Kidney tubule cell (primary cell): ENCODE measurements at regions not wholly inside any gene's neighbourhood (a gene's known extent, or its start where the extent isn't known, plus 50 kb on each side); places are given as distances from the start of the nearest gene placed in this dataset.
"Not testable (repeated sequence)": the region's sequence is repeated elsewhere in the genome, so short reads cannot be mapped to it uniquely, and the experiment has no call there.

Source experiments
- DNase-seq: peaks from one replicate; pipeline ENCODE4 v3.0.0-alpha.2; 2018; ENCODE audit warnings: low spot score

GRCh38 chr4:73671348-73671747 lies 51.1 kb upstream of the RASSF6 start:
- DNase-seq, result not testable (repeated sequence)

DNA sequence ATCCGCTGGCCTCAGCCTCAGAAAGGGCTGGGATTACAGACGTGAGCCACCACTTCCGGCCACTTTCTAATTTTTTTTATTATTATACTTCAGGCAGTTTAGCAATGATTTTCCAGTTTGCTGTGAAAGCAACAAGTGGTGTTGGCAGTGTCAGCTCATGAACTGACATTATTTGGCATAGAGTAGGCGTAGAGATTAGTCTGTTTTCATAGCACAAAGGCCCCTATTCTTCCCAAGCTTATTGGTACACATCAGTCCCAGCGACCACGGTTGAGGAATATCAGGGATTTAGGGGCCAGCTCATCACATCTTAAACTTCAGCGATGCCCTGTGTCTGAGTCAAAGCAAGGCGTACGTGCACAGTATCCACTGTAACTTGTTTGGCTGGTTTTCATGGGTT lies 53.0 kb upstream of the RASSF6 start:
- DNase-seq, result no peak

GRCh38 chr4:73674451-73674919 lies 54.2 kb upstream of the RASSF6 start:
- peak; percentile 13 for DNase-seq

DNA sequence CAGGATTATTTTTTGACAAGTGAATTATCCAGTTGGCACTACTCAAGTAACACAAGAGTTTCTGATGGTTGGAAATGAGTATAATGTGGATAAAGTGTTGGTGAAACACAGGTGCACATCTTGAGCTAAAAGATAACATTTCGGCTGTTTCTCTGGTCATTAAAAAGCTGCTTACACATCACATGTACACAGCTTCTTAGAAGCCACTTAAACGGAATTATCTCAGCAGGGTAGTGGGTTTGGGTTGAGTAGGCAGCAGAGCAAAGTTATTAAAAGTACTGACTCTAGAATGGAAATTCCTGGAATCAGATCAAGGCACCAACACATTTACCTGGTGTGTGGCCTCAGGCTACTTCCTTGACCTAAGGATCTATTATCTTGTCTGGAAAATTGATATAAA lies 55.4 kb upstream of the RASSF6 start:
- peak; percentile 55 for DNase-seq

- peak; percentile 68 for DNase-seq
Measured at GRCh38 chr4:73676136-73676535, 55.9 kb upstream of the RASSF6 start.

- DNase-seq, result peak; percentile 98
Measured at GRCh38 chr4:73676861-73677323, 56.7 kb upstream of the RASSF6 start.

DNA sequence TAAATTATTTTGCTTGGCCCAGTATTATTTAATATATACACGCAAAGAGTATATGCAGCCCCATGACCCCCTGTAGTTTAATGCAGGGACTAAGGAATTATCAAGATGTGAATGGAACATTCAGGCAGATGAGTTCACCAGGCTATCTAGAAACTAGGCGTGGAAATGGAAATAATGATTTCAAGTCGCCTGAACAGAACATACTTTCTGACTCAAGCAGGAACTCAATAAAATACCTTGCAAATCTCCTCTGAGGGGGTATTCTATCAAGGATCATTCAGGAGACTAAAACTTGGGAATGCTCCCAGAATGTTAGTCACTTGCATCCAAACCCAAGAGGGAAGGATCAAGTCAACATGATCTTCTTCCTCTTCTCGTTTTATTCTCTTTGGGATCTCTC lies 59.6 kb upstream of the RASSF6 start:
- peak; percentile 89 for DNase-seq

- no peak for DNase-seq
Measured at GRCh38 chr4:73681776-73682175, 58.6 kb upstream of the CXCL8 start.

- DNase-seq, result no peak
Measured at GRCh38 chr4:73682508-73682907, 57.9 kb upstream of the CXCL8 start.

DNA sequence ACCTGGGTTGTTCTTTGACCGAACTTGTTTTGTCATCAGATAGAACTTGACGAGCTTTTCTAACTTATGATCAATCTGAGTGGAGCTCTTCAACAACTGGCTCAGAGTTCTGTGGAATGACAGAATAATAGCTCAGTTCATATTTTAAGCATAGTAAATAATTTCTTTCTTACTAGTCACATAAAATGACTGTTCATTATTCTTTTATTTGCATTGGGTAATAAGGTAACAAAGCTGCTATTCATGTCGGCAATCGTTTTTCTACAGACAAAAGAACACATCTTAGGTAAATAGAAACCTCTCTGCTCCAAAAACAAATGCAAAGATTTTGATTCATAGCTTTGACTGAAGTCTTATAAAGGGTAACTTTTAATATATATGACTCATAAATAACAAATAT lies 57.3 kb upstream of the CXCL8 start:
- no peak for DNase-seq

- DNase-seq, result no peak
Measured at GRCh38 chr4:73683456-73683855, 56.9 kb upstream of the CXCL8 start.

- peak; percentile 27 for DNase-seq
Measured at GRCh38 chr4:73684097-73684496, 56.3 kb upstream of the CXCL8 start.

- DNase-seq, result no peak
Measured at GRCh38 chr4:73685052-73685451, 55.3 kb upstream of the CXCL8 start.

DNA sequence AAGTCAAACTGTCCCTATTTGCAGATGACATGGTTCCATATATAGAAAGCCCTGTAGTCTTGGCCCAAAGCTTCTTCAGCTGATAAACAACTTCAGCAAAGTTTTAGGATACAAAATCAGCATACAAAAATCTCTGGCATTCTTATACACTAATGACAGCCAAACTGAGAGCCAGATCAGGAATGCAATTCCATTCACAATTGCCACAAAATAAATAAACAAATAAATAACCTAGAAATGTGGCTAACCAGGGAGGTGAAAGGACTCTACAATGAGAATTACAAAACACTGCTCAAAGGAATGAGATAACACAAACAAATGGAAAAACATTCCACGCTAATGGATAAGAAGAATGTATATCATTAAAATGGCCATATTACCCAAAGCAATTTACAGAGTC lies 52.9 kb upstream of the CXCL8 start:
- no peak for DNase-seq

GRCh38 chr4:73690051-73690738 lies 50.2 kb upstream of the CXCL8 start:
- DNase-seq, result peak; percentile 50
